Eye (tissue), 1 donor: ENCODE measurements at regions not wholly inside any gene's neighbourhood (a gene's known extent, or its start where the extent isn't known, plus 50 kb on each side); places are given as distances from the start of the nearest gene placed in this dataset.
A peak's percentile ranks its signal among the peaks of the same experiment; 100 is the strongest.
"Not testable (repeated sequence)": the region's sequence is repeated elsewhere in the genome, so short reads cannot be mapped to it uniquely, and the experiment has no call there.

ENCODE experiments used
- DNase-seq: peaks from one replicate; pipeline ENCODE4 v3.0.0-alpha.2; 2015

DNA sequence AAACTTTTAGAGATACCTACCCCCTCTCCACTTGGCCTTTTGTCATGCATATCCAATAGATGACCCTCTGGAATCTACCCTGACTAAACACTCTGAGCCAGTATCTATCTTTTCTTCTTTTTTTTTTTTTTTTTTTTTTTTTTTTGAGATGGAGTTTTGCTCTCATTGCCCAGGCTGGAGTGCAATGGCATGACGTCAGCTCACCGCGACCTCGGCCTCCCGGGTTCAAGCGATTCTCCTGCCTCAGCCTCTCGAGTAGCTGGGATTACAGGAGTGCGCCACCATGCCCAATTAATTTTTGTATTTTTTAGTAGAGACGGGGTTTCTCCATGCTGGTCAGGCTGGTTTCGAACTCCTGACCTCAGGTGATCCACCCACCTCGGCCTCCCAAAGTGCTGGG lies 50.8 kb upstream of the GRIN2B start:
- not testable (repeated sequence) for DNase-seq

DNA sequence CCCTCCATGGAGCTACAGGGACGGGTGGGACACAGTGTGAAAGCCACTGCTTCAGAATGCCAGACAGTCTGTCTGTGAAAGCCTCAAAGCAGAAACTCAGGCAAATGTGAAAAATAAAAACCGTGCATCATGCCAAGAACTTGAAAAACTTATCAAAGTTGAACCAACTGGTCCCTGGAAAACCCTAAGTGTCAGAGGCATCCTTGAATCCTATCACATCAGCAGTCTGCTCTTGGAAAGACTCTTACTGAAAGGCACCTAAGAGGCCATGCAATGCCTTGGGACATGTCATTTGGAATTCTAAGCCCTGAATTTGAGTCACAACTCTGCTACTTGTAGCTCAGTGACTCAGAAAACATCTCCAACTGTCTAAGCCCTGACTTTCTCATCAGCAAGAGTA lies 62.4 kb upstream of the GRIN2B start:
- no peak for DNase-seq

DNA sequence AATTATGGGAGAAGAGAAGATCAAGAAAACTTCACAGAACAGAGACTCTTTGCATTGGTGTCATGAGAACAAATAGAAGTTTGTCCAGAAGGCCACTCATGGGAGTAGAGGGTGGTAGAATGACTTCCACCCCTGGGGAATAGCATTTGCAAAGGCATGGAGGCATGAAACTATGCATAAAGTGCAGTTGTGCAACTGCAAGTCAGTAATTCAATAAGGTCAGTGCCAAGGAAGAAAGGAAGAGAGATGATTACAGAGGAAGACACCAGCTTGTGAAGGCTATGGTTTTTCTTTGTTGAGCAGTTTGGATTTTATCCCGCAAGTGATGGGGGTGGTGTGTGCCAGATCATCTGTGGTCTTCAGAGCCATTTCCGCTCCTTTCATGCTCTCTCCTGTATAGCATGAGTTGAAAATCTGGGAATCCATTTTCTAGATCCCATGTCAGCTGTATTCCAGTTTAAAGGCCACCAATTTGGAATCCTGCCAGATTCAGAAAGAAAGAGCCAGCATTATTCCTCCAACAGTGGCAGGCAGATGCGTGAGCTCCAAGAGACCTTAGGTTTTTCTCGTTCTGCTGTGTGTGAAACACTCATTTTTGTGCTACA lies 67.6 kb upstream of the GRIN2B start:
- no peak for DNase-seq

DNA sequence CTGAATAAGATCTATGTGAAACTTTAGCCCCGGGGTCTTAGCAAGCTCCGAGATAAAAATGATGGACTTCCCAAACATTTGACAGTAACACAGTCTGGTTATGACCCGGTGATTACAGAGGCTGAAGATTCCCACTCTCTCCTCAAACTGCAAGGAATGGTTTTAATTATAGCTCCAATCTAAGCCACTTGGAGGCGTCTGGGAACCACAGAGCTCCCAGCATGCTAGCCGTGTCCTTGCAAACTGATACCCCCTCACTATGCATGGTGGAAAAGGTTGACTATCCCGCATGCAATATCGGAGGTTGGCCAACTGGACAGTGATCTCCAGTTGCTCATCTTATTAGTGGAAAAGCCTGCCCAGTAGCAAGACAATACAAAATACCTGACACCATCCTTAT lies 76.5 kb upstream of the GRIN2B start:
- DNase-seq, result no peak

DNA sequence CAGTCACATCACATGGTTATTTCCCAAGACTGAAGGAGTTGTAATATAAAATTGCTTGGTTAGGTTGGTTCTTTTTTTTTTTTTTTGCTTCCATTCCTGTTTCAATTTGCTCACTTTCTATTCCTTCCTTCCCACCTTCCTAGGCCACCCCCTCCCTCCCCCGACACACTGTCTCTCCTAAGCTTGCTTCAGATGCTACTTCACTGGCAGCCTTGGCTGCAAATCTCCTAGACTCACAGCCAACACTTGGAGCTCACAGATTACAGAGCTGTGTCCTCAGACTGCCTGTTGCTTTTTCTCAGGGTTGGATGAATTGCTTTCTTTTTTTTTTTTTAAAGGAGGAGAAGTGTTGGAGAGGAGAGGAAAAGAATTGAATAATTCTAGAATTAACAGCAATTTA lies 77.3 kb upstream of the GRIN2B start:
- no peak for DNase-seq

DNA sequence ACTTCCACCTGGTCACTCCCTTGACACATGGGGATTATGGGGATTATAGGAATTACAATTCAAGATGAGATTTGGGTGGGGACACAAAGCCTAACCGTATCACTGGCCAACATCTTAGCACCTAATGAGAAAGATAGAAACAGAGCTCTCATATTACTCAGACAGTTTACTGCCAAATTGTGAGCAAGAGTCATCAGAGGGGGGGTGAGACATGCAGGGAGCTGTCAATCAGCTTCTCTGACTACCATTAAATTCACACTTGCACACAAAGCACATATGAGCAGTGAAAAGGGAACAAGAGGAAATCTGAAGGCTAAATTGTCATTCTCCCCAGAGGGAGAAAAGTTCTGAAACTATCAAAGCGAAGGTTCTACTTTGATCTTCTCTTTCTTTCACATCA lies 78.1 kb upstream of the GRIN2B start:
- peak; percentile 39 for DNase-seq

DNA sequence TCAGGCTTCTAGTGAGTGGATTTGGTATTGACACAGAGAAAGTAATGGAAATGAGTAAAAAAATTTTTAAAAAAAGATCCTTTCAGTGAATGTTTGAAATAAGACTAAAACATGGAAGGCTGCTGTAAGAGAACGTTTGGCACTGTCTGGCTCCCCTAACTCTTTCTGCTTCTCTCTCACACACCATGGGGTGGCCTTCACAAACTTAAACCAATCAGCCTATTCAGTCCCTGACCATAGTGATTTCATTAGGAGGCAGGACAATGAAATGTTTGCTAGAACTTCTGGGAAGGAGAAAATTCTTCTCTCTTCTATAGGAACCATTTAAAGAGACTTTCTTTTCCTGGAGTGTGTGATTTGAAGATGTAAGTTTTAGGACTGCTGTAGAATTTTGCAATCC lies 84.2 kb upstream of the GRIN2B start:
- DNase-seq, result no peak

DNA sequence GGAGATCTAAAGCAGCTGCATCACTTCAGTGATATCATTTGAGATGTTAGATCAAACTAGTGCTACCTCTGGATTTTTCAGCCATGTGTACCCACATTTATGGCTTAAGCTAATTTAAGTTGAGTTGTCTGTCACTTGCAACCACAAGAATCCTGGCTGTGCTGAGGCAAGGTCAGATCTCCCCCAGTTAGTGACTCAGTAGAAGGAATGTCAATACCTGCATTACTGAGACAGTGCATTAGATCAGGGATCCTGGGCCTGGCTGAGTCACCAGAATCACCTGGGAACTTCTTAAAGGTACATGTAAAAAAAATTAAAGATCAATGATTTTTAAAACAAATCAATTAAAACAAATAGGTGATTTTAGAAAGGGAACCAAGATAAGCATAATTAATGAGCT lies 84.6 kb upstream of the GRIN2B start:
- no peak for DNase-seq

DNA sequence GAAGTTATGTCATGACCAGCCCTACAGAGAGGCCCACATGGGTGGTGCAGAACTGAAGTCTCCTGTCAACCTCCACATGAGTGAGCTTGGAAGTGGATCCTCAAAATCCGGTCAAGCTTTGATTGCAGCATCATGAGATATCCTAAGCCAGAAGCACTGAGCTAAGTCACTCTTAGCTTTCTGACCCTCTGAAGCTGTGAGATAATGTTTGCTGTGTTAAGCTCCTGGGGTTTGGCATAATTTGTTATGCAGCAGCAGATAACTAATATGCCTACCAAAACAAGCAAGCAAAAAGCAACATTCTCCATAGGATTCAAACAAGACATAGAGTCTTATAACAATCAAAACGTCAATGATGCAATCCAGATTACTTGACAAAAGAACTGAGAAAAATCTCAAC lies 87.6 kb upstream of the GRIN2B start:
- no peak for DNase-seq

DNA sequence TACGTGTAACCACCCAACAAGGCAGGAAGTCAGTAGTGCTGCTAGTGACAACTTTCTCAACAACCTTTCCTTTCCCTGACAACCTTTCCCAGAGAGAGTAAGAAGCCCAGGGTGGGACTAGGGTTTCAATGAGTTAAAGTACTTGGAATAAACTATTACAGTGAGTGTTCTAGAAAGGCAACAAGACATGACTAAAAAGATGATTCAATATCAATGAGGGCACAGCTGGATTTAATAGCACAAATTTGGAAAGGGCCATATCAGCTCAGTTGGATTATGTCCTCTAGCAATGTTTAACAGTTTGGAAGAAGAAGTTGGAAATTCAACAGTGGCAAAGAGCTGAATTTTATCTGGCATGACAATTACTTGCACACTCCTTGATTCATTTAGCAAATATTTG lies 90.4 kb upstream of the GRIN2B start:
- no peak for DNase-seq

DNA sequence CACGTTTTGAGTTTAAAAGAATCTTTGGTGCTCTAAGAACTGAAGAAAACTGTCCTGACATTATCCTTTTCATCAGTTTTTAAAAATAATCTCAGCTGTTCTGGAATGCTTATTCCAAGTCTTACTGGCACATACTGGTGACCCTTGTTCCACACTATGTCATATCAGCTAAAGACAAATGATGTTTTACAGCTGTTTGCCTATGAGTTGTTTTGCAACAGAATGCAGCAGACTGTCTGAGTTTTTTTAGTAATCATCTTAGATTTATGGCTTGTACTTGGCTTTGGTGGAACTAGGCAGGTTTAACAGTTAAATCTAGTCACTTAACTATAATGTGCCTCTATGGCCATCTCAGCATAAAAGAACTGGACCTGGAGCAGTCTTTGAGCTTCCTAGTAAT lies 91.6 kb upstream of the GRIN2B start:
- peak; percentile 7 for DNase-seq

DNA sequence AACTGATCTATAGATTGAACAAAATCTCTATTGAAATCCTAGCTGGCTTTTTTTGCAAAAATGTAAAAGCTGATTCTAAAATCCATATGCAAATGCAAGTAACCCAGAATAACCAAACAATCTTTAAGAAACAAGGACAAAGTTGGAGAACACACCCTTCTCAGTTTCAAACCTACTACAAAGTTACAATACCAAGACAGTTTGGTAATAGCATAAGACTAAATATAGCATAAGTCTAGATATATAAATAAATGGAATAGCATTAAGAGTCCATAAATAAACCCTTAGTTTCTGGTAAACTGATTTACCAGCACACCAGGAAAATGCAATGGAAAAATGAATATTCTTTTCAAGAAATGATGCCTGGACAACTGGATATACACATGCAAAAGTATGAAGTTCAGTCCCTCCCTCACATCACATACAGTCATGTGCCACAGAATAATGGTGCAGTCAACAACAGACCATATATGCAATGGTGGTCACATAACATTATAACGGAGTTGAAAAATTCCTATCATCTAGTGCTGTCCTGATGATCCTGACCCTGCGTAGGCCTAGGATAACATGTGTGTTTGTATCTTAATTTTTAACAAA lies 94.5 kb upstream of the GRIN2B start:
- DNase-seq, result no peak

DNA sequence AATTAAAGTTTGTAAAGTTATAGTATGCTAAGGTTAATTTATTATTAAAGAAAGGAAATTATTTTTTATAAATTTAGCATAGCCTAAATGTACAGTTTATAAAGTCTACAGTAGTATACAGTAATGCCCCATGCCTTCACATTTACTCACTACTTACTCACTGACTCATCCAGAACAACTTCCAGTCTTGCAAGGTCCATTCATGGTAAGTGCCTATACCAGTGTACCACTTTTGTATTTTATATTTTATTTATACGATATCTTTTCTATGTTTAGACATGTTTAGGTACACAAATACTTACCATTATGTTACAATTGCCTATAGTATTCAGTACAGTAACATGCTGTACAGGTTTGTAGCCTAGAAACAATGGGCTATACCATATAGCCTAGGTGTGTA lies 95.1 kb upstream of the GRIN2B start:
- no peak for DNase-seq

DNA sequence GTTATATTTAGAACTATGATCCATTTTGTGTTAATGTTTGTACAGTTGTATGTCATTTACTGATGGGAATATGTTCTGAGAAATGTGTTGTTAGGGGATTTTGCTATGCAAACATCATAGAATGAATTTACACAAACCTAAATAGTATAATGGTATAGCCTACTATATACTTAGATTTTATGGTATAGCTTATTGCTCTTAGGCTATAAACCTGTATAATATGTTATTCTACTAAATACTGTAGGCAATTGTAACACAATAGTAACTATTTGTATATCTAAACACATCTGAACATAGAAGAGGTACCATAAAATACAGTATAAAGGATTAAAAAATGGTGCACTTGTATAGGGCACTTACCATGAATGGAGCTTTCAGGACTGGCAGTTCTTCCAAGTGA lies 105.4 kb upstream of the GRIN2B start:
- no peak for DNase-seq

DNA sequence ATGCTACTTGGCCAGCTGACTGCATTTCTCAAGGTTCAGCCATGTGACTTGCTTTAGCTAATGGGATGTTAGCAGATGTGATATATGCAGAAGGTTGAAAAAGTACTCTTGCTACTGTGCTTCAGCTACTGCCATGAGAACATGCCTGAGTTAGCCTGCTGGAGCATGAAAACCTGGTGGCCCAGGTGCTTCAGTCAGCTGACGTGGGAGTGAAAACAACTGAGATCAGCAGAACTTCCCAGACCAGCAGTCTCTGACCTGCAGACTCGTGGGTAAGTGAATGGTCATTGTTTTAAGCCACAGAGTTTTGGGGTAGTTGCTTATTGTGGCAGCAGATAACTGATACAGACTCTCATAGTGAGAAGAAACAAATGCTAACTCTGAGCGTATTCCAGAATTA lies 118.6 kb upstream of the GRIN2B start:
- DNase-seq, result no peak

DNA sequence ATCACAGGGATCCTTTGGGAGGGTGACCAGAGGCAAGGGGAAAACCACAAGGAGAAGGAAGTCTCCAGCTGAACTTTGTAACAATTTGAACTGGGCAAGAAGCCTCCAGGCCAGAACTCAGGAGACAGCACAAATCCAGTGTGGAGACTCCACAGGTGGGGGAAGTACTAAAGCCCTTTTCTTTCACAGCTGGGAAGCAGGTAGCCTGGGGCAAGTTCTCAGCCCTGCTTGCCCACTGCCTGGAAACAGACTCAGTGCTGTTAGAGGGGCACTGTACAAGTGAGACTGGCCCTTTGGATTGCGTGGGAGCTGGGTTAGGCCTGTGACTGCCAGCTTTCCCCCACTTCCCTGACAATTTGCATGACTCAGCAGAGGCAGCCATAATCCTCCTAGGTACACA lies 120.2 kb upstream of the GRIN2B start:
- not testable (repeated sequence) for DNase-seq

DNA sequence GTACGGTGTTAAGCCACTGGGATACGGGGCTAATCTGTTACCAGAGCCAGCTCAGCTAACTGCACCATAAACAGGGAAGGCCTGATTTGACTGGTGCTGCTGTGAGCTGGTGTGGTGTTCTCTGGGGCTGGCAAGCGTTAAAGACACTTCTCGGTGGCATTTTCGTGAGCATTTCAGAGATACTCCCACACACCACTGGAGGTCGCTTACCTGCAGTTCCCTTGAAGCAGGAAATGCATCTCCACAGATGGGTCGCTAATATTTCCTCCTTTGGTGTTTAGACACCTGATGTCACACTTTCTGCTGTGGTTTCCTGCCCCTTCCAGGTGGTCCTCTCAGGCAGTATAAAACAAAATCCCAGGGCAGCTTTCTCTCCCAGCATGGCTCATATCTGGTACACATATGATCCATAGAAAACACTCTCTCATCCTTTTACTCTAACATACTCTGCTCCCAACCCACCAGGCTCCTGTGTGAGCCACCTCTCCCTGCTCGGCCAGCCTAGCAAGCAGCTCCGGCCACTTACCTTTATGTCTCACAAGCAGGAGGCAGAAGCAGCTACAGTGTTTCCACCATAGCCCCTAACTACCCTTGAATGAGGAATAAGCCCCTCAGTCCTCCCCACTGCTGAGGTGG lies 129.9 kb upstream of the GRIN2B start:
- no peak for DNase-seq

DNA sequence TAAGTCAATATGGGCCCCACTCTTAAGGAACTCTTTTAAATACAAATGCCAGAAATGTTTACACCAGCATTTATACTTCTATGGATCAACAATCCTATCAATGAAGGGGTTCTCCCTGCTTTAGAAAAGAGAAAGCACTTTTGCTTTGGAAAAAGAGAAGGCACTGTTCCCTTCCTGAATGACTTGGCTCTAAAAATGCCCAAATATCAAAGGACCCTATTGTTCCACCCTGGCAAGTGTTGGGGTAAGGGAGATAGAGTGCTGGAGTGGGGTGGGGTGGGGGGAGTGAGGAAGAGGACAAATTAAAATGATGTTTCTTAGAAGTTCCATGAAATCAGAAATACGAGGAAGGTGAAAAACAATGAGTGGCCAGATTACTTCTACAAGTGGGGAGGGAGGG lies 131.6 kb upstream of the GRIN2B start:
- no peak for DNase-seq

DNA sequence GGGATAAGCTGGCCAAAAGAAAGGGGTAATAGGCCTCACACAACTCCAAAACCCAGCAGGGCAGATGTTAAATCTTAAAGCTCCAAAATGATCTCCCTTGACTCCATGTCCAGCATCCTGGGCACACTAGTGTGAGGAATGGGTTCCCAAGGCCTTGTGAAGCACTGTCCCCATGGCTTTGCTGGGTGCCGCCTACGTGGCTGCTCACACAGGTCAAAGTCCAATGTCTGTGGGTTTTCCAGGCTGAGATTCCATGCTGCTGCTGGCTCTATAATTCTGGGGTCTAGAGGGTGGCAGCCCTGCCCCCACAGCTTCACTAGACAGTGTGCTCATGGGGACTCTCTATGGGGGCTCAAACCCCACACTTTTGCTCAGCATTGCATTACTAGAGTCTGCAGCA lies 145.3 kb upstream of the GRIN2B start:
- DNase-seq, result no peak

DNA sequence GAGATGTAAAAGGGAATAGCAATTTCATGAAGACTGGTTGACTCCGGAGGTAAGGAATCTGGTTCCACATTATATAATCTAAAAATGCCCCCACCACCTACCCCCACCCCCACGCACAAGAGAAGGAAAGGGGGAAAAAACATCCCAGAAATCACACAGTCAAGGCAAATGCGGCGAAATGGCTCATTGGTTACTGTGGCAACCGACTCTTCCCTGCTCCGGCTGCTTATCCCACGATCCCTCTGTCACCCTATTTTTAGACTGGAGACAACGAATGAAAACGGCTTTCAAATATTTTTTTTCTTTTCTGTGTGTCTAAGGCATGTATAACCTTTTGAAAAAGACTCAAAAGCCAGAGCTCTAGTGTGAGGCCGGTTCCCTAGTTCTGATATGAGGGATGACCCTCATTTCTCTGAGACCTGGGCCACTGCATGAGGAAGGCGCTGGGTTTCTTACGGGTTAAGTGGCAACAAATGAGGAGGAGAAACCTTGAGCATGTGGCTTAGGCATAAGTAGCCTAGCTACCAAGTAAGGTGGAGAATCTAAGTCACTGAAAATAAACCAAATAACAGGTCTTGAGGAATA lies 148.3 kb upstream of the GRIN2B start:
- no peak for DNase-seq

DNA sequence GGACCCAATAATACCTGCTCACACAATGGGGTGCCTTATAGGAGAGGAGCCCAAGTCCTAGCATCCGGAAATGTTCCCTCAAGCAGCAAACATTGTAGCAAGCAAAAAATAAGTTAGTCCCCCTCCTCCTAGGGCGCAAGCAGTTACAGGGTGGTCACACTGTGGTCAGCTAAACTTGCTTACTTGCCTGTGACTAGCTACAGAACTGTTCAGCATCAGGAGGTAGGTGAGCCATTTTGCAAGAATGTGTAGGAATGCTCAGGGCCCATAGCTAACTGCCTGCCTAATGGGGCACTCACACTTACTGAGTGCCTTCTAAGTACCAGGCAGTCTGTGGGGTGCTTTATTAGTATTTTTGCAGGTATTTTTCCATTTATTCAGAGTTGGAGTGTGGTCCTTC lies 154.6 kb upstream of the GRIN2B start:
- DNase-seq, result no peak

DNA sequence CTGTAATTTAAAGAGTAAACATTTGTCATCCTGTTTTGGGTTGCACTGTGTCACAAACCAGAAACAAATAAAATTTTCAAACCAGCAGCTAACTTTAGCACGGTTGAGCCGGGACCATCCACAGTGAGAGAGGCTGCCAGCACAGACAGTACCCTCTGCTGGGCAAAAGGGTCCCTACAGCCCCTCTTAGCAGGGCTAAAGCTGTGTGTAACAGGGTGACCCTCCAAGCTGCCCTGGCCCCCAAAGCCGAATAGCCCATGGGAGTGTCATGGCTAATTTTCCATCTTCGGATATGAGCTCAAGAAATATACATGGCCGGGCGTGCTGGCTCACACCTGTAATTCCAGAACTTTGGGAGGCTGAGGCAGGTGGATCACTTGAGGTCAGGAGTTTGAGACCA lies 157.1 kb upstream of the GRIN2B start:
- DNase-seq, result peak; percentile 19

DNA sequence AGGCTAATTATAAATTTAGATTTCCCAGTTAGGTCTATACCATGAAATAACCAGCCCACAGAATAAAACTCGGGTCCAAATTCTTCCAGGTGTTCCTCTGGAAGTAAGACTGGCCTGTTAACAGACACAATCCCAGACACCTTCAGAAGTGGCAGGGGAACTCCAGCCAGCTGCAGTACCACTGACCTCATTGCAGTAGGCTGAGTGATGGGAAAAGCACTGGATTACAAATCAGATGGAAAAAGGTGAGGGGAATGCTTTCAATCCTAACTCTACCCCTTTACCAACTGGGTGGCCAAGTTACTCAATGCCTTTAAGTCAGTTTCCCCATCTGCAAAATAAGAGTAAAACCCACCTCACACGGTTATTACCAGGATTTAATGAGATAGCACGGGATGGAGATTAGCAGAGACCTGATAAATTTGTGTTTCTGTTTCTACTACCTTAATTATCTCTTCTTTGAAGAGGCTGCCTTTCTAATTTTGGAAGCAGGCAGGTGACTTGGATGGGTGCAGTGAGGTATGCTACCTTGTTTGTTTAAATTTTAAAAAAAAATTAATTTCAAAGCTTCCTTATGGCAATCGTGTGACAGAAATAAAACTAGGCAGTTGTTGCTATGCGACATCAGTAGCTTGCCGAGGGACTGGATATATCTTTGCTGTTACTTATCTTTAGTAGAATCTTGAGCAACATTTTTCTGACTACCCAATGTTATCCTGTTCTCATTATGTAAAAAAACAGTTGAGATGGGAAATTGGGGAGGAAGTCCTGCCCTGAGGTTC lies 167.3 kb upstream of the GRIN2B start:
- DNase-seq, result no peak

DNA sequence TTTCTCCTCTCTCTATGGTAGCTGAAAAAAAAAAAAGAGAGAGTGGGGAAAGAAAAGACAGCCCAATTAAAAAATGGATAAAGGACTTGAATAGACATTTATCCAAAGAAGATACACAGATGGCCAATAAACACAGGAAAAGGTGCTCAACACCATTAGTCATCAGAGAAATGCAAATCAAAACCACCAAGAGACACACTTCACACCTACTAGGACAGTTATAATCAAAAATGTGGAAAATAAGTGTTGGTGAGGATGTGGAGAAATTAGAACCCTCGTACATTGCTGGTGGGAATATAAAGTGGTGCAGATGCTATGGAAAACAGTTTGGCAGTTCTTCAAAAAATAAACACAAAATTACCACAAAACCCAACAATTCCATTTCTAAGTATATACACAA lies 172.4 kb upstream of the GRIN2B start:
- no peak for DNase-seq
